CD4-positive, alpha-beta T cell (primary cell): ENCODE measurements at regions not wholly inside any gene's neighbourhood (a gene's known extent, or its start where the extent isn't known, plus 50 kb on each side); places are given as distances from the start of the nearest gene placed in this dataset.

Experiments used
- ATAC-seq: fragments of 200-7000 bp; cut with Tn5 transposase; one replicate; pipeline ENCODE4 v1.10.0; 2022; ENCODE audit warnings: mild to moderate bottlenecking; ENCODE audit not compliant: poor library complexity
- CTCF ChIA-PET: fragments of 350-600 bp; sonication (Branson Sonifier 250); formaldehyde crosslinking; loops from one replicate; lab custom pipeline; 2021; ENCODE audit warnings: antibody characterized with exemption, inconsistent platforms; lab: Charles Lee
- POLR2A ChIA-PET: fragments of 350-600 bp; sonication (Branson Sonifier 250); formaldehyde crosslinking; loops from one replicate; lab custom pipeline; 2021; ENCODE audit warnings: antibody characterized with exemption, inconsistent platforms; lab: Charles Lee
- DNase-seq, 14 experiments: peaks; one replicate each; pipeline ENCODE4 v3.0.0-alpha.2; 2013 to 2020; ENCODE audit warnings: mixed read lengths in 2 of 14
- H3K27ac ChIP-seq, 2 donors: one replicate each; pipeline versions ENCODE4 v1.5.1 to v1.7.0; 2013; ENCODE audit warnings: low read length in 2 of 2, low read depth in 1 of 2, mild to moderate bottlenecking in 1 of 2
- H3K27me3 ChIP-seq, 2 experiments: 1 replicate in 1 of 2; 2 replicates in 1 of 2; pipeline versions ENCODE4 v1.6.1 to v1.7.0; 2013; ENCODE audit warnings: low read length in 2 of 2, control low read depth in 1 of 2, mild to moderate bottlenecking in 1 of 2, moderate library complexity in 1 of 2; ENCODE audit not compliant: insufficient read depth in 2 of 2, control insufficient read depth in 1 of 2
- H3K36me3 ChIP-seq: one replicate; pipeline ENCODE4 v1.6.1; 2013; ENCODE audit warnings: low read length, control low read depth; ENCODE audit not compliant: insufficient read depth
- H3K4me1 ChIP-seq: one replicate; pipeline ENCODE4 v1.6.1; 2013; ENCODE audit warnings: low read length, control low read depth; ENCODE audit not compliant: insufficient read depth
- H3K4me3 ChIP-seq: one replicate; pipeline ENCODE4 v1.5.1; 2013; ENCODE audit warnings: mild to moderate bottlenecking, low read length, moderate library complexity
- H3K9me3 ChIP-seq, 2 experiments: 1 replicate in 1 of 2; 2 replicates in 1 of 2; pipeline versions ENCODE4 v1.6.1 to v1.7.0; 2013; ENCODE audit warnings: low read length in 2 of 2, mild to moderate bottlenecking in 2 of 2, control low read depth in 1 of 2, moderate library complexity in 1 of 2; ENCODE audit not compliant: control insufficient read depth in 1 of 2, insufficient read depth in 1 of 2
- H3K27ac Mint-ChIP-seq: one replicate; pipeline ENCODE4 v1.8.0; 2020; ENCODE audit warnings: mixed read lengths
- H3K27me3 Mint-ChIP-seq: one replicate; pipeline ENCODE4 v1.8.0; 2021; ENCODE audit warnings: mixed read lengths
- H3K36me3 Mint-ChIP-seq: one replicate; pipeline ENCODE4 v1.8.0; 2021; ENCODE audit warnings: low read depth, mixed read lengths
- H3K4me1 Mint-ChIP-seq: one replicate; pipeline ENCODE4 v1.8.0; 2021; ENCODE audit warnings: low read depth, mixed read lengths
- H3K4me3 Mint-ChIP-seq: one replicate; pipeline ENCODE4 v1.8.0; 2020; ENCODE audit warnings: mild to moderate bottlenecking, mixed read lengths
- H3K9me3 Mint-ChIP-seq: one replicate; pipeline ENCODE4 v1.8.0; 2020; ENCODE audit warnings: mixed read lengths
- intact Hi-C, 2 experiments: fragments of 100-400 bp; cut with DNase I in 1 of 2; cut with micrococcal nuclease in 1 of 2; formaldehyde crosslinking; loops; one replicate each; pipeline versions ENCODE4 v1.15.1 to v1.9.0; 2023 to 2025; cut with DNase I, micrococcal nuclease
- TF ChIP-seq, protein P1 (sequence below): fragments of 200-600 bp; IDR thresholded peaks from one replicate; pipeline ENCODE4 v1.8.0; 2022; ENCODE audit warnings: antibody characterized with exemption, mild to moderate bottlenecking

DNA sequence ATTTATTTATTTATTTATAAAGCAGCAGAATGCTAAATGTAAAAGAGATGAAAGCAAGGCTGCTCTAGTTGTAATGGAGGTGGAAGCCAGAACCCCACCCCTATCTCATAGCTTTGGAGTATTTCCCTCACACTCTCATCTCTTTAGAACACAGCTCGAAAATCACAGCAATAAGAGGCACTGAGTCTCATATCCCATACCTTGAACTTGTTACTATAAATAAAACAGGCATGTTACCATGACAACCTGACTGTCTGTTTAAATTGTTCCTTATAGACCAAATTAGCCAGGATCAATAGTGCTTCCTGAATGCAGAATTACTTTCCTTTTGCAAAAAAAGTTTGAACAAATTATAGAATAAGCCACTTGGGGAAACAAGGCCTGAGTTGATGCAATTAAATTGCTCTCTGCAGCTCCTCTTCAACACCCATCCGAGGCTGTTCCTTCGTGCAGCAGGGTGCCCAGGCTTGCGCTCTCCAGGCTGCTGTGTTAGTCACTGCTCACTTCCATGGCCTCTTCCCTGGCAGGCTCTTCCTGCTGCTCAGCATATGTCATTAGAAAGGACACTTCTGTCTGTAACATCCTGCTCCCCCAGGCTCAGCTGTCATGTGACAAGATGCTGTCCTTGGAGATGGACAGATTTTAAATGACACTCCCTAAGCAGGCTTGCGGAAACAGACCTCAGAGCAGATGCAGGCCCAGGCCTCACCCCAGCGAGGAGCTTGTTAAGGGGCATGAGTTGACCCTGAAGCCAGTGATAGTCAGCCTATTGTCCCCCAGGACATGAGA lies 120.2 kb downstream of the CARTPT start:
- POLR2A ChIA-PET, result no interaction called here
- peaks cover 6% of the 10 kb centered on the region for H3K27me3 Mint-ChIP-seq
- CTCF ChIA-PET, result no interaction called here

DNA sequence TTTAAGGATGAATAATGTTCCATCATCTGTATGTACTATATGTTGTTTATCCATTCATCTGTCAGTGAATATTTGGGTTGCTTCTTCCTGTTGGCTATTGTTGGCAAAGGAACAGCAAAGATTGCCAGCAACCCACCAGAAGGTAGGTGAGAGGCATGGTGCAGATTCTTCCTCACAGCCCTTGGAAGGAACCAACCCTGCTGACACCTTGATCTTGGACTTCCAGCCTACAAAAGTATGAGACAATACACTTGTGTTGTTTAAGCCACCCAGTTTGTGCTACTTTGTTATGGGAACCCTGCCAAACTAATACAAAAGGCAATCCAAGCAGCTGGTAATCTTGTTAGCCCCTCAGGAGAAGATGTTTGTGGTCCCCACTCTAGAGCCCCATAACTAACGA lies 122.0 kb downstream of the CARTPT start:
- Histone ChIP-seq H3K27ac (no peak overlapping the region), H3K27me3 (peaks cover 0 to 3% of the 10 kb centered on the region in 2 experiments), H3K4me1 (no peaks in the 10 kb centered on the region), H3K36me3 (no peaks in the 10 kb centered on the region), H3K9me3 (no peaks in the 10 kb centered on the region), H3K4me3 (no peak overlapping the region)
- Mint-ChIP-seq H3K27me3 (peaks cover 6% of the 10 kb centered on the region), H3K4me3 (no peak overlapping the region), H3K9me3 (no peaks in the 10 kb centered on the region), H3K27ac (no peak overlapping the region), H3K4me1 (no peaks in the 10 kb centered on the region), H3K36me3 (no peaks in the 10 kb centered on the region)
- intact Hi-C loops, result no loop called here
- DNase-seq (no peak), ATAC-seq (no peak)
- CTCF ChIA-PET, result no interaction called here
- POLR2A ChIA-PET, result no interaction called here
- TF ChIP-seq, protein P1, sequence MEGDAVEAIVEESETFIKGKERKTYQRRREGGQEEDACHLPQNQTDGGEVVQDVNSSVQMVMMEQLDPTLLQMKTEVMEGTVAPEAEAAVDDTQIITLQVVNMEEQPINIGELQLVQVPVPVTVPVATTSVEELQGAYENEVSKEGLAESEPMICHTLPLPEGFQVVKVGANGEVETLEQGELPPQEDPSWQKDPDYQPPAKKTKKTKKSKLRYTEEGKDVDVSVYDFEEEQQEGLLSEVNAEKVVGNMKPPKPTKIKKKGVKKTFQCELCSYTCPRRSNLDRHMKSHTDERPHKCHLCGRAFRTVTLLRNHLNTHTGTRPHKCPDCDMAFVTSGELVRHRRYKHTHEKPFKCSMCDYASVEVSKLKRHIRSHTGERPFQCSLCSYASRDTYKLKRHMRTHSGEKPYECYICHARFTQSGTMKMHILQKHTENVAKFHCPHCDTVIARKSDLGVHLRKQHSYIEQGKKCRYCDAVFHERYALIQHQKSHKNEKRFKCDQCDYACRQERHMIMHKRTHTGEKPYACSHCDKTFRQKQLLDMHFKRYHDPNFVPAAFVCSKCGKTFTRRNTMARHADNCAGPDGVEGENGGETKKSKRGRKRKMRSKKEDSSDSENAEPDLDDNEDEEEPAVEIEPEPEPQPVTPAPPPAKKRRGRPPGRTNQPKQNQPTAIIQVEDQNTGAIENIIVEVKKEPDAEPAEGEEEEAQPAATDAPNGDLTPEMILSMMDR, result no peak

More for the DNA sequence above, 120.2 kb downstream of the CARTPT start:
- Histone ChIP-seq H3K27ac (no peak overlapping the region), H3K9me3 (no peaks in the 10 kb centered on the region), H3K27me3 (peaks cover 0 to 3% of the 10 kb centered on the region in 2 experiments), H3K36me3 (no peaks in the 10 kb centered on the region), H3K4me1 (no peaks in the 10 kb centered on the region), H3K4me3 (no peak overlapping the region)
- H3K27ac Mint-ChIP-seq, result no peak overlapping the region
- H3K4me3 Mint-ChIP-seq, result no peak overlapping the region
- TF ChIP-seq, protein P1, result no peak
- H3K9me3 Mint-ChIP-seq, result no peaks in the 10 kb centered on the region
- no peaks in the 10 kb centered on the region for H3K36me3 Mint-ChIP-seq
- DNase-seq, result no peak
- no peaks in the 10 kb centered on the region for H3K4me1 Mint-ChIP-seq
- intact Hi-C loops, result no loop called here
- ATAC-seq, result no peak

DNA sequence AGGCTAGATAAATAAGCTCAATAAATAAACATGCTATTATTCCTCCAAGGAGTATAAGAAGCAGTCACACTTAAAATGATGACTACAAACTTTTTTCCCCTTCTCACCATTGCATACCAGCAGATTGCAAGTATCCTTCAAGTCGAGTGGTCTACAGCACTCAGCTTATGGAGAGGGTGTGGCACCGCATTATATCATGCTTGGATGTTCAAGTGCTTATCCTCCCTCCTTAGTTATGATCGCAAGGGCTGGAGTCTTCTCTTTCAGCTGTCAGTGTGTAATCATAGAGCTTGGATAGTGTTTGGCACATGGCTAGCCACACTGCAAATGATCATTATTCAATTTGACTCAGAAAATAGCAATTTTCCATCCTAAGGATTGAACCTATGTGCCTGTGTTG lies 124.0 kb downstream of the CARTPT start:
- H3K4me1 ChIP-seq, result no peaks in the 10 kb centered on the region
- DNase-seq (no peak), ATAC-seq (no peak)
- TF ChIP-seq, protein P1, result no peak
- no peak overlapping the region for H3K27ac Mint-ChIP-seq
- peaks cover 0 to 3% of the 10 kb centered on the region in 2 experiments for H3K27me3 ChIP-seq
- no peaks in the 10 kb centered on the region for H3K4me1 Mint-ChIP-seq
- no peaks in the 10 kb centered on the region for H3K36me3 Mint-ChIP-seq
- H3K27ac ChIP-seq, result no peak overlapping the region
- H3K27me3 Mint-ChIP-seq, result peaks cover 11% of the 10 kb centered on the region
- H3K4me3 Mint-ChIP-seq, result no peak overlapping the region
- CTCF ChIA-PET, result no interaction called here
- H3K9me3 Mint-ChIP-seq, result no peaks in the 10 kb centered on the region
- POLR2A ChIA-PET, result no interaction called here
- H3K4me3 ChIP-seq, result no peak overlapping the region
- intact Hi-C loops, result no loop called here
- no peaks in the 10 kb centered on the region for H3K9me3 ChIP-seq
- H3K36me3 ChIP-seq, result no peaks in the 10 kb centered on the region
